ENCODE measurements at regions not wholly inside any gene's neighbourhood (a gene's known extent, or its start where the extent isn't known, plus 50 kb on each side); places are given as distances from the start of the nearest gene placed in this dataset.

DNA sequence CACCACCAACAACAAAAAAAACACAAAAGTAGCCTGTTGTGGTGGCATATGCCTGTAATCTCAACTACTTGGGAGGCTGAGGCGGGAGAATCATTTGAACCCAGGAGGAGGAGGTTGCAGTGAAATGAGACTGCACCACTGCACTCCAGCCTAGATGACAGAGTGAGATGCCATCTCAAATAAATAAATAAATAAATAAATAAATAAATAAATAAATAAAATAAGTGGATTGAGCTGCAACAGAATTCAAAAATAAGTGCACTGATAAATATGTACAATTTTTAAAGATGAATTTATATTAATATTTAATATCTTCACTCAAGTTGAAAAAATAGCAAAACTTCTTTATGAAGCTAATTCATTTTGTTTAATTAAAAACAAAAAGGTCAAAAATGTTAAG is 259.6 kb downstream of the IRX2 start:
- TF ChIP-seq, protein P1, sequence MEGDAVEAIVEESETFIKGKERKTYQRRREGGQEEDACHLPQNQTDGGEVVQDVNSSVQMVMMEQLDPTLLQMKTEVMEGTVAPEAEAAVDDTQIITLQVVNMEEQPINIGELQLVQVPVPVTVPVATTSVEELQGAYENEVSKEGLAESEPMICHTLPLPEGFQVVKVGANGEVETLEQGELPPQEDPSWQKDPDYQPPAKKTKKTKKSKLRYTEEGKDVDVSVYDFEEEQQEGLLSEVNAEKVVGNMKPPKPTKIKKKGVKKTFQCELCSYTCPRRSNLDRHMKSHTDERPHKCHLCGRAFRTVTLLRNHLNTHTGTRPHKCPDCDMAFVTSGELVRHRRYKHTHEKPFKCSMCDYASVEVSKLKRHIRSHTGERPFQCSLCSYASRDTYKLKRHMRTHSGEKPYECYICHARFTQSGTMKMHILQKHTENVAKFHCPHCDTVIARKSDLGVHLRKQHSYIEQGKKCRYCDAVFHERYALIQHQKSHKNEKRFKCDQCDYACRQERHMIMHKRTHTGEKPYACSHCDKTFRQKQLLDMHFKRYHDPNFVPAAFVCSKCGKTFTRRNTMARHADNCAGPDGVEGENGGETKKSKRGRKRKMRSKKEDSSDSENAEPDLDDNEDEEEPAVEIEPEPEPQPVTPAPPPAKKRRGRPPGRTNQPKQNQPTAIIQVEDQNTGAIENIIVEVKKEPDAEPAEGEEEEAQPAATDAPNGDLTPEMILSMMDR (IDR thresholded peaks at IDR 0.05): no peak
- ATAC-seq (no peak), FAIRE-seq (no peak), DNase-seq (no peak)
- no peaks in the 10 kb centered on the region for H3K36me3 ChIP-seq
- no peak overlapping the region for H3K27ac ChIP-seq
- H3K4me3 ChIP-seq: no peak overlapping the region
- WGBS, 2 donors: 79 to 91% methylated on average over 1 of the region's 1 CpG
- intact Hi-C loops (cut with DNase I): no loop called here
- H3K9me3 ChIP-seq: no peaks in the 10 kb centered on the region
- H3K27me3 ChIP-seq: no peaks in the 10 kb centered on the region
- no peaks in the 10 kb centered on the region for H3K4me1 ChIP-seq

DNA sequence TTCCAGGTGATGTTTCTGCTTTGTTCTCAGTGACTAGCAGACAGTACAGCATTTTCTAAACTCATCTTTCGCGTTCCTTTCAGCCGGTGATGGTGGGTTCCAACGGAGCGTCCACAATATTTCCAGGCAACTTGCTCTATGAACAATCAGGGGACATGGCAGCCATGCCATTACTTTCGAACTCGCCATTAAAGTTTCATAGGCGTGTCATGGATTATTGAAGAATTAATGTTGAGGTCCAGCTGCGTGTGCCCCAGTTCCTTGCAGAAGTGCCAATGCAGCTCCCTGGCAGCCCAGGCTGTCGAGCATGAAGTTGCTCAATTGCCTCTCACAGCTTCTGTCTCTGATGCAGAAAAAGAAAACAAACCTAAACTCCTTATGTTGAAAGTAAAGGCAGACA is 262.2 kb downstream of the IRX2 start:
- no peaks in the 10 kb centered on the region for H3K9me3 ChIP-seq
- intact Hi-C loops (cut with DNase I): no loop called here
- TF ChIP-seq, protein P1 (IDR thresholded peaks at IDR 0.05): no peak
- H3K36me3 ChIP-seq: no peaks in the 10 kb centered on the region
- DNase-seq (no peak), FAIRE-seq (no peak), ATAC-seq (no peak)
- H3K27me3 ChIP-seq: no peaks in the 10 kb centered on the region
- no peaks in the 10 kb centered on the region for H3K4me1 ChIP-seq
- WGBS, 2 donors: 70 to 82% methylated on average over 10 of the region's 10 CpGs
- H3K4me3 ChIP-seq: no peak overlapping the region
- H3K27ac ChIP-seq: no peak overlapping the region

DNA sequence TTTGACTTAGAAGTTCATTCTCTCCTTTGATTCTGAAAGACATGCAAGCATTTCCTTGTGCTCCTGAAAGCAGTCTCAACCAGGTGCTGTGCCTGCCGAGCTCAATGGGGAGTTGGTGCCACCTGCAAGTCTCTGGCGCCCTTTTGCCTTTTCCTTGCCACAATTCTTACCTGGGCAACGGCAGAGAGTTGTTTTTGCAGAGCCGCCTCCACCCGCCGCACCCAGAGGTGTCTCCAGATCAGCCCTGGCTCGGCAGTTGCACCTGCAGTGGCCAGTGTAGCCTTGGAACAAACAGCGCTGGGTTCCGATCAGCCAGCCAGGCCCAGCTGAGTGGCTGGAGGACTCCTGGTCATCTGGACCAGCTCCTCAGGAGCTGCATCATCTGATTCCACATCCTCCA is 262.9 kb downstream of the IRX2 start:
- Histone ChIP-seq H3K4me3 (no peak overlapping the region), H3K27ac (no peak overlapping the region), H3K27me3 (peaks cover 0 to 5% (median 0%) of the 10 kb centered on the region in 4 donors), H3K36me3 (no peaks in the 10 kb centered on the region), H3K9me3 (no peaks in the 10 kb centered on the region), H3K4me1 (no peaks in the 10 kb centered on the region)
- TF ChIP-seq, protein P1 (IDR thresholded peaks at IDR 0.05): no peak
- FAIRE-seq (no peak), ATAC-seq (no peak), DNase-seq (no peak)
- intact Hi-C loops (cut with DNase I): no loop called here
- WGBS, 2 donors: 61 to 83% methylated on average over 9 of the region's 9 CpGs

DNA sequence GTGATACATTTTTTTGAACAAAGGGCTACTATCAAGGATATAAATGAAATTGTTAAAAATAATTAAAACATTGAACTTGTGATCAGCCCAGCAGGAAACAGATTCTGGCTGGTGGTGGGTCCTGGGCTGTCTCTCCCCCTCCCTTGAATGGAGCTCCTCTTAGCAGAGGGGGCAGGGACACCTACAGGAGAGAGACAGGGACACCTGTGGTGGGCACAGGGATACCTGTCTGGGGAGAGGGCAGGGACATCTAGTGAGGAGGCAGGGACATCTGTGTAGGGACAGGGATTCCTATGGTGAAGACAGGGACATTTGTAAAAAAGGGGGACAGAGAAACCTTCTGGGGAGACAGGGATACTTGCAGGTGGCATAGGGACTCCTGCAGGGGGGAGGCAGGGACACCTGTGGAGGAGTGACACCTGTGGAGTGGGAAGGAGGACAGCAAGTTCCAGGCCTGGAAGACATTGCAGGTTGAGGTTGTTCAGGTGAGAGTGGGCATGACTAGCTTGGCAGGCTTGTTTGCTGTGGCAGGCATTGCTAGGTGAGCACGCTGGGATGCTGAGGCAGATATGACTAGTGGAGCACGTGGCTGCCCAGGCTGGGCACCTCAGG is 264.2 kb downstream of the IRX2 start:
- H3K4me1 ChIP-seq: no peaks in the 10 kb centered on the region
- no peak for DNase-seq
- TF ChIP-seq, protein P1 (IDR thresholded peaks at IDR 0.05): no peak
- ATAC-seq: no peak
- peaks cover 0 to 5% (median 0%) of the 10 kb centered on the region in 4 donors for H3K27me3 ChIP-seq
- H3K36me3 ChIP-seq: no peaks in the 10 kb centered on the region
- H3K27ac ChIP-seq: no peak overlapping the region
- peaks cover 0 to 4% (median 0%) of the 10 kb centered on the region in 4 donors for H3K9me3 ChIP-seq
- no peak for FAIRE-seq
- WGBS, 2 donors: 63 to 94% methylated on average over 2 of the region's 2 CpGs
- intact Hi-C loops (cut with DNase I): no loop called here
- no peak overlapping the region for H3K4me3 ChIP-seq

DNA sequence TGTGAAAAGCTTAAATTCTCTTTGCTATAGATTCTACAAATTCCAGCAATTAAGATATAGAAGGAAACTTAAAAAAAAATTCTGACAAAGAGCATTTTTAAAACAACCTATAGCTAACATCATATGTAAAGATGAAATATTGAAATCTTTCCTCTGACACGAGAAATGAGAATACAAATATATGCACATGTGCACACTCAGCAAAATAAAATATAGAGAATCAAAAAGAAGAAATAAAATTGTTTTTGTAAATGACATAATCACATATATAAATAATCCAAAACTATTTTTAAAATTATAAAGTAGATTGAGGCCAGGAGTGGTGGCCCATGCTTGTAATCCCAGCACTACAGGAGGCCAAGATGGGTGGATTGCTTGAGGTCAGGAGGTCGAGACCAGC is 265.1 kb downstream of the IRX2 start:
- Histone ChIP-seq H3K36me3 (no peaks in the 10 kb centered on the region), H3K27me3 (peaks cover 0 to 5% (median 0%) of the 10 kb centered on the region in 4 donors), H3K4me1 (no peaks in the 10 kb centered on the region), H3K27ac (no peak overlapping the region), H3K4me3 (no peak overlapping the region), H3K9me3 (peaks cover 0 to 4% (median 0%) of the 10 kb centered on the region in 4 donors)
- intact Hi-C loops (cut with DNase I): no loop called here
- WGBS, 2 donors: 50 to 71% methylated on average over 2 of the region's 2 CpGs
- DNase-seq (no peak), ATAC-seq (no peak), FAIRE-seq (no peak)
- TF ChIP-seq, protein P1 (IDR thresholded peaks at IDR 0.05): no peak
